OCI-LY7 (cell line): ENCODE measurements at regions not wholly inside any gene's neighbourhood (a gene's known extent, or its start where the extent isn't known, plus 50 kb on each side); places are given as distances from the start of the nearest gene placed in this dataset.

Experiments
- CTCF ChIP-seq: fragments of 200-600 bp; sonication (generic); conservative IDR thresholded peaks from 2 replicates; pipeline ENCODE4 v1.5.1; 2014; ENCODE audit warnings: mild to moderate bottlenecking, antibody characterized with exemption, low read length, moderate library complexity, mixed read lengths
- EZH2phosphoT487 ChIP-seq: fragments of 200-600 bp; sonication (generic); IDR thresholded peaks from 2 replicates; pipeline ENCODE4 v1.6.1; 2018; ENCODE audit warnings: low read depth, borderline replicate concordance, mild to moderate bottlenecking, mixed run types, antibody characterized with exemption, low read length, moderate library complexity, mixed read lengths

GRCh38 chr3:74750901-74751300 is 136.4 kb upstream of the CNTN3 start:
- no peak for TF ChIP-seq CTCF
- no peak for TF ChIP-seq EZH2phosphoT487
